Colonic mucosa (tissue), 4 donors: ENCODE measurements at regions not wholly inside any gene's neighbourhood (a gene's known extent, or its start where the extent isn't known, plus 50 kb on each side); places are given as distances from the start of the nearest gene placed in this dataset.

Experiments
- DNase-seq: peaks from one replicate; pipeline ENCODE4 v3.0.0-alpha.2; 2020
- H3K27ac ChIP-seq: fragments of 200-600 bp; one replicate; pipeline ENCODE4 v1.8.0; 2021
- H3K27me3 ChIP-seq: fragments of 200-600 bp; one replicate; pipeline ENCODE4 v1.8.0; 2021
- H3K36me3 ChIP-seq: fragments of 200-600 bp; one replicate; pipeline ENCODE4 v1.8.0; 2021
- H3K4me1 ChIP-seq: fragments of 200-600 bp; one replicate; pipeline ENCODE4 v1.8.0; 2021; ENCODE audit warnings: mild to moderate bottlenecking
- H3K4me3 ChIP-seq: fragments of 200-600 bp; one replicate; pipeline ENCODE4 v1.8.0; 2021
- H3K9ac ChIP-seq, 2 donors: one replicate each; pipeline ENCODE4 v1.7.0; 2013; ENCODE audit warnings: control low read depth in 2 of 2, low read depth in 2 of 2, low read length in 2 of 2
- H3K9me3 ChIP-seq: fragments of 200-600 bp; one replicate; pipeline ENCODE4 v1.8.0; 2021
- intact Hi-C: fragments of 100-400 bp; cut with DNase I; formaldehyde crosslinking; loops from one replicate; pipeline ENCODE4 v1.14.1; 2022
- TF ChIP-seq, protein P1 (sequence below): fragments of 200-600 bp; IDR thresholded peaks from one replicate; pipeline ENCODE4 v1.8.0; 2022; ENCODE audit warnings: antibody characterized with exemption, mild to moderate bottlenecking
- donor health status: healthy.
- donor health status: DM: no; HTN: no; CAD: no.
- donor health status: DM: no; HTN: no; CAD: no.

DNA sequence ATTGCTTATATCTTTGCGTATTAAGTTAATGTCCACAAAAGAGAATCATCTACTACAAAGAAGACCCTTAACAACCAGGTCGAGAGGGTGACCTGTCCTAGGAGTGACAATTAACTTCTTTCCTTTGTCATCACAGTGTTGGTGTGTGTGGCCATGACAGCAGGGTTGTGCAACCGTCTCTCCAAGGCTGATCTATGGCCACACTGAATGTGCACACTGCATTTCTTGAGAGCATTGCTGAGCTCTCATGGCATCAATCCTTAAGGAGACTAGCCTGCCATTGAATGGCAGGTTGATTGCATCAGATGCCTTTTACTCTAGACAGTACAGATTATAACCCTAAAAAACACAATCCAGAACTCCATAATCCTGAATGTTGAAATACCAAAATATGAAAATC is 86.5 kb upstream of the OLFM3 start:
- Histone ChIP-seq H3K27ac (no peak overlapping the region), H3K4me1 (no peaks in the 10 kb centered on the region), H3K4me3 (no peak overlapping the region), H3K9ac (no peak overlapping the region), H3K27me3 (no peaks in the 10 kb centered on the region), H3K36me3 (no peaks in the 10 kb centered on the region), H3K9me3 (no peaks in the 10 kb centered on the region)
- TF ChIP-seq, protein P1, sequence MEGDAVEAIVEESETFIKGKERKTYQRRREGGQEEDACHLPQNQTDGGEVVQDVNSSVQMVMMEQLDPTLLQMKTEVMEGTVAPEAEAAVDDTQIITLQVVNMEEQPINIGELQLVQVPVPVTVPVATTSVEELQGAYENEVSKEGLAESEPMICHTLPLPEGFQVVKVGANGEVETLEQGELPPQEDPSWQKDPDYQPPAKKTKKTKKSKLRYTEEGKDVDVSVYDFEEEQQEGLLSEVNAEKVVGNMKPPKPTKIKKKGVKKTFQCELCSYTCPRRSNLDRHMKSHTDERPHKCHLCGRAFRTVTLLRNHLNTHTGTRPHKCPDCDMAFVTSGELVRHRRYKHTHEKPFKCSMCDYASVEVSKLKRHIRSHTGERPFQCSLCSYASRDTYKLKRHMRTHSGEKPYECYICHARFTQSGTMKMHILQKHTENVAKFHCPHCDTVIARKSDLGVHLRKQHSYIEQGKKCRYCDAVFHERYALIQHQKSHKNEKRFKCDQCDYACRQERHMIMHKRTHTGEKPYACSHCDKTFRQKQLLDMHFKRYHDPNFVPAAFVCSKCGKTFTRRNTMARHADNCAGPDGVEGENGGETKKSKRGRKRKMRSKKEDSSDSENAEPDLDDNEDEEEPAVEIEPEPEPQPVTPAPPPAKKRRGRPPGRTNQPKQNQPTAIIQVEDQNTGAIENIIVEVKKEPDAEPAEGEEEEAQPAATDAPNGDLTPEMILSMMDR, result no peak
- no peak for DNase-seq
- intact Hi-C loops, result no loop called here

DNA sequence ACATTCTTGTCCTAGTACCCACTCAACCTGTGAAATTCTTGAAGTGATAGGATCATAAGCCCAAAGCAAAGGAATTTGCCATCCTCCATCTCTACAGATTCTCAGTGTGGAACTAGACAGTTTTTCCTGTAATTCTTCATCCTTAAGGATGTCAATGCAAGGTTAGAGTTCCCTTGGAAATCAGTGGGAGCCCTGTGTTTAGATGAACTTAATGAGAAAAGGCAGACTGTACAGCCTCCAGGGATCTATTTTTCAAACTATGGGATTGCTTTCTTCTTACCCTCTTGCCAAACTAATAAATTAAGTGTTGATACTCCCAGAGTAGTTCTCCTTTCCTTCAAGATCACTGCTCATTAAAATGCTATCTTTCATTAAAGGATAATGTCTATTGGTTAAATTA is 78.1 kb upstream of the OLFM3 start:
- DNase-seq, result no peak
- Histone ChIP-seq H3K9ac (no peak overlapping the region), H3K9me3 (no peaks in the 10 kb centered on the region), H3K27me3 (no peaks in the 10 kb centered on the region), H3K4me1 (no peaks in the 10 kb centered on the region), H3K27ac (no peak overlapping the region), H3K36me3 (no peaks in the 10 kb centered on the region), H3K4me3 (no peak overlapping the region)
- TF ChIP-seq, protein P1, result no peak
- intact Hi-C loops, result no loop called here

GRCh38 chr1:102071451-102071850 is 74.7 kb upstream of the OLFM3 start:
- TF ChIP-seq, protein P1, result no peak
- H3K27me3 ChIP-seq, result no peaks in the 10 kb centered on the region
- H3K36me3 ChIP-seq, result no peaks in the 10 kb centered on the region
- H3K4me3 ChIP-seq, result no peak overlapping the region
- no peak overlapping the region for H3K9ac ChIP-seq
- intact Hi-C loops, result no loop called here
- H3K27ac ChIP-seq, result no peak overlapping the region
- no peak for DNase-seq
- no peaks in the 10 kb centered on the region for H3K9me3 ChIP-seq
- no peaks in the 10 kb centered on the region for H3K4me1 ChIP-seq

DNA sequence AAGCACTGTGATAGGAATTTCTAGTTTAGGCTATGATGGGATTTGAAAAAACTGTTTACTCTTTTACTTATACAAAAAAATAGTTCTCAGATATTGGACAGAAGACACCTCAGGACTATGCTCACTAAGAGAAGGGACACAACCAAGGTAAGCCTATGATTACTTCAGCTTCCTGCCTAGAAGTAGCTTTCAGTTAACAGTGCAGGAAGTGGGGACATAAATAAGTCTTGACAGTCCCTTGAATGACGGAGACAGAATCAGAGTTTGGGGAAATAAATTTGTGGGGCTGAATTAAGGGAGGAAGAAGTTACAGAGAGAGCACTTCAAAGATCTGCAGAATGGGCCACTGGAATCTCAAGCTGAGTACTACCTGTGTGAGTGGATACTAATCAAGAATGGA is 53.8 kb upstream of the OLFM3 start:
- no peak overlapping the region for H3K27ac ChIP-seq
- no peak for DNase-seq
- H3K36me3 ChIP-seq, result no peaks in the 10 kb centered on the region
- TF ChIP-seq, protein P1, result no peak
- H3K27me3 ChIP-seq, result no peaks in the 10 kb centered on the region
- no peak overlapping the region for H3K4me3 ChIP-seq
- no peak overlapping the region for H3K9ac ChIP-seq
- no peaks in the 10 kb centered on the region for H3K4me1 ChIP-seq
- intact Hi-C loops, result no loop called here
- no peaks in the 10 kb centered on the region for H3K9me3 ChIP-seq

GRCh38 chr1:102047724-102048123 is 51.0 kb upstream of the OLFM3 start:
- no peak for DNase-seq
- TF ChIP-seq, protein P1, result no peak
- intact Hi-C loops, result no loop called here
- no peak overlapping the region for H3K4me3 ChIP-seq
- H3K9ac ChIP-seq, result no peak overlapping the region
- H3K27me3 ChIP-seq, result no peaks in the 10 kb centered on the region
- H3K36me3 ChIP-seq, result no peaks in the 10 kb centered on the region
- H3K27ac ChIP-seq, result no peak overlapping the region
- H3K9me3 ChIP-seq, result no peaks in the 10 kb centered on the region
- H3K4me1 ChIP-seq, result no peaks in the 10 kb centered on the region
